Muscle of leg (tissue), 3 donors: ENCODE measurements at regions not wholly inside any gene's neighbourhood (a gene's known extent, or its start where the extent isn't known, plus 50 kb on each side); places are given as distances from the start of the nearest gene placed in this dataset.

Experiments used
- DNase-seq: peaks from one replicate; pipeline ENCODE4 v3.0.0; 2013
- H3K27ac ChIP-seq: one replicate; pipeline ENCODE4 v1.5.1; 2013; ENCODE audit warnings: mild to moderate bottlenecking, low read length, control low read depth
- H3K27me3 ChIP-seq: one replicate; pipeline ENCODE4 v1.6.1; 2013; ENCODE audit warnings: low read length; ENCODE audit not compliant: control insufficient read depth, insufficient read depth
- H3K36me3 ChIP-seq: one replicate; pipeline ENCODE4 v1.6.1; 2013; ENCODE audit warnings: low read length; ENCODE audit not compliant: control insufficient read depth, insufficient read depth
- H3K4me1 ChIP-seq: one replicate; pipeline ENCODE4 v1.6.1; 2013; ENCODE audit warnings: low read length; ENCODE audit not compliant: control insufficient read depth, insufficient read depth
- H3K4me3 ChIP-seq: one replicate; pipeline ENCODE4 v1.5.1; 2013; ENCODE audit warnings: low read length, control low read depth
- H3K9me3 ChIP-seq: replicated peaks from 2 replicates; pipeline ENCODE4 v1.6.1; 2013; ENCODE audit warnings: low read depth, low read length; ENCODE audit not compliant: control insufficient read depth
- WGBS: methylation state at CpG from one replicate; pipeline ENCODE4 v1.1.5; 2013; ENCODE audit warnings: missing lambda C conversion rate; ENCODE audit not compliant: insufficient coverage; 5-methylcytosine and 5-hydroxymethylcytosine counted together

DNA sequence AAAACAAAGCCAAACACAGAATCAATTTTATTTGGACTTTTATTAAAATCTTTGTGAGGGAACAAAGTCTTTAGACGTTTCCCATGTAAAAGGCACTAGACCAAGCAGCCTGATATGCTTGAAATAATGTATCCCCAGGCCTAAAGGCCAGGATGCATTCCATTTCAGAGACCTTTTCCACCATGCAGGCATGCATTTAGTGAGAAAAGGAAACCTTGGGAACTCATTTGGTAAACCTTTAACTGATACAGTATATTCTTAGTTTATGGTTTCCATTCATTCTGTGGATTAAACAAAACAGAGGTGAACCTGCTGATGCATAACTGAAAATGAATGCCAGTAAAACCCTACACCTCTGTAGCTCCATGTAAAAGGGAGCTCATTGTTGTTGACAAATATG, 600.0 kb downstream of the NR2F1-AS1 start:
- no peaks in the 10 kb centered on the region for H3K9me3 ChIP-seq
- H3K4me3 ChIP-seq: no peak overlapping the region
- H3K27me3 ChIP-seq: no peaks in the 10 kb centered on the region
- H3K4me1 ChIP-seq: no peaks in the 10 kb centered on the region
- H3K36me3 ChIP-seq: no peaks in the 10 kb centered on the region
- H3K27ac ChIP-seq: no peak overlapping the region
- no CpG with 5 or more reads among the region's 1 CpG for WGBS
- no peak for DNase-seq

DNA sequence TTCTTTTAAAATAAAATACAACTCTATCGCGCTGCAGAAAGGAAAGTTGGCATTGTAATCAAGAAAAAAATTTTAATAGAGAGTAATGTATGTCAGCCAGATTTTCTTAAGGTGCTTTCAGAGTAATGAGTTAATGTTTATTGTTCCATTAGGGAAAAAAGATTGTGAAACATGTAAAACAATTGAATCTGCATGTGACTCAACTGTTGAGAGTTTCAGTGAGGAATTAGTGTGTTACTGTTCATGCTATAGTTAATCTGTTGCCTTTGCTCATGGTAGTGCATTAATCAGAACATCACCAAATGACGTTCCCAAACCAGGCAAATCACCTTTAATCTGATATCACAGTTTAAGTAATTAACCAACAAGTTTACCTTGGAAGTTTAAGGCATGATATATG, 600.5 kb downstream of the NR2F1-AS1 start:
- no peaks in the 10 kb centered on the region for H3K27me3 ChIP-seq
- no peaks in the 10 kb centered on the region for H3K4me1 ChIP-seq
- no CpG with 5 or more reads among the region's 3 CpGs for whole genome bisulfite sequencing
- no peaks in the 10 kb centered on the region for H3K36me3 ChIP-seq
- no peak for DNase-seq
- H3K27ac ChIP-seq: no peak overlapping the region
- no peaks in the 10 kb centered on the region for H3K9me3 ChIP-seq
- no peak overlapping the region for H3K4me3 ChIP-seq

DNA sequence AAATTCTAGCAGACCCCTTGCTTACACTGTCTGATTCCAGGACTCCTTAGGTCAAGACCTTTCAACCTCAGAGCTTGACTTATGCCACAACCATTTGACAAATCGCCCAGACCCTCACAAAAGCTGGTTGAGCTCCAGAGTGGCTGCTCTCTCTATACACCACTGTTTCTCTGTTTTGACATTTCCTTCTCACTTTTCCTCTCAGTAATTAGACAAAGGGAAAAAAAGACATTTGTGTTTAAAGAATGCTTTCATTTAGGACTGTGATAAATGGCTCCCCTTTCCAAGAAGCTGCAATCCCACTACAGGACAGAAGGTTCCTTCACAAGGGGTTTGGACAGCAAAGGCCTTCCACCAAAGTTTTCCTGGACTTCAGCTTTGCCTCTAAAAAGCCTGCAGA, 601.3 kb downstream of the NR2F1-AS1 start:
- Histone ChIP-seq H3K9me3 (no peaks in the 10 kb centered on the region), H3K36me3 (no peaks in the 10 kb centered on the region), H3K4me1 (no peaks in the 10 kb centered on the region), H3K27me3 (no peaks in the 10 kb centered on the region), H3K27ac (no peak overlapping the region), H3K4me3 (no peak overlapping the region)
- DNase-seq: no peak
- no CpG with 5 or more reads among the region's 1 CpG for WGBS

DNA sequence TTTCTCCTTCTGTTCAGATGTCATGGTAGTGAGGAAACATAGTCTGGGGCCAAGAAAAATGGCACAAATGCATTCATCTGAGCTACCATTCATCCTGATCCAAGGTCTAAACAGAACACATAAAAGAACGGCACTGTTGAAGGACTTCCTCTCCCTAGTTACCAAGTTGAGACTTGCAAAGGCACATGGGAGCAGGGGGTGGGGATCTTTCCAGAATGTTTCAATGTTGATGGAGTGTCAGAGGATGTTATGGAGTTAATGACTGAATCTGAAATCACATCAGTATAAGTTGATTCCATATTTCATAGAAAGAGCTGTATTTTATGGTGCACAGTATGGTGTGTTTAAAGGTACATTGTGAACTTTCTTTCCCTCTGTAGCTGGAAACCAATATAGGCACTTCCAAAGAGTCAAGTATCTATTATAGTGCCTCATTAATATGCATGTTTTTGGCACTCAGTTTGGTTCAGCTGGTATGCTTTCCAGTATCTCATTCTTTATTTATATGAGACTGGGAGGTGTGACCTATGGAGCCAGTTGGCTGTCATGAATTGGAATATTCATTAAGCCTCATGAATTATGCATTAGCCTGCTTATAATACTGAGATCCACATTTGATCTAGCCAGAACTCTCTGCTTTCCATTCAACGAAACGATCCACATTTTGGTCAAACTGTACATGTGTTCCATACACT, 603.0 kb downstream of the NR2F1-AS1 start:
- H3K9me3 ChIP-seq: no peaks in the 10 kb centered on the region
- no peaks in the 10 kb centered on the region for H3K36me3 ChIP-seq
- H3K4me1 ChIP-seq: no peaks in the 10 kb centered on the region
- no peaks in the 10 kb centered on the region for H3K27me3 ChIP-seq
- 97% methylated on average over 2 of the region's 3 CpGs for WGBS
- no peak overlapping the region for H3K4me3 ChIP-seq
- DNase-seq: no peak
- no peak overlapping the region for H3K27ac ChIP-seq

DNA sequence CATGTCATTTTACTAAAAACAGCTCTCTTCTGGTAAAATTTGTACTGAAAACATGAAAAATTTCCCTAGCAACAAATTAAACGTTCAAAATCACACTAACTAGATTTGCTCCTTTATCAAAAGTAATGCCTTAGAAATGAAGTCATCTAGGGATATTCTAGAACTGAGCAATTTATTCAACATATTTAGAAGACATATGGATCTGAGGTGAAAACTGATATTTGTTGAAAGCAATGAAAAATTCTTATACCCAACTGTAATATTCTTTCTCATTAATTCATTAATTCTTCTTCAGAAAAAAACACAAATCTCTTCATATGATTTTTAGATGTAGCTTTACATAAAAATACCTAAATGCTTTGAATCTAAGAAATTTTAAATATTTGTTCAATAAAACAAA, 604.9 kb downstream of the NR2F1-AS1 start:
- H3K27ac ChIP-seq: no peak overlapping the region
- no peak overlapping the region for H3K4me3 ChIP-seq
- no peaks in the 10 kb centered on the region for H3K4me1 ChIP-seq
- no CpG with 5 or more reads among the region's 1 CpG for WGBS
- no peaks in the 10 kb centered on the region for H3K9me3 ChIP-seq
- H3K36me3 ChIP-seq: no peaks in the 10 kb centered on the region
- no peak for DNase-seq
- H3K27me3 ChIP-seq: no peaks in the 10 kb centered on the region

DNA sequence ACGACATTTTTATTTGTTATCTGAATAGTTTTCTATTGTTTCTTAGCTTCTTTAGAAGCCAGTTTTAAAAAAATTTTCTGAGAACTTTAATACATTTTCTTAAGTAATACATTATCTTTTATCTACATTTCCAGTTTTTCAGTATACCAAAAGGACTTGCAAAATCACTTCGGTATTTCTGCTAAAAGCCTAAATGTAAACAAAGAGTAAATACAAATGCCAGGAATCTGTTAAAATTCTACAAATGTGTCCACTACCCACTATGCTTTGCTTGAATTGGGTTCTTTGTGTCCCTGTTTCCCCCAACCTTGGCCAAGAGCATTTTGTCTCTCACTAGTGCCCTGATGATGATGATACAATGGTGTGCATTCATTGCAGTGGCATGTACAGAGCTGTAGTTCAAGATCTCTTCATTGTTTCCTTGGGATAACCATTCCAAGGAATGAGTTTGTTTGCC, 611.2 kb downstream of the NR2F1-AS1 start:
- H3K27ac ChIP-seq: no peak overlapping the region
- no peaks in the 10 kb centered on the region for H3K4me1 ChIP-seq
- WGBS: no CpG with 5 or more reads among the region's 2 CpGs
- H3K27me3 ChIP-seq: no peaks in the 10 kb centered on the region
- no peaks in the 10 kb centered on the region for H3K9me3 ChIP-seq
- DNase-seq: no peak
- H3K36me3 ChIP-seq: no peaks in the 10 kb centered on the region
- no peak overlapping the region for H3K4me3 ChIP-seq

DNA sequence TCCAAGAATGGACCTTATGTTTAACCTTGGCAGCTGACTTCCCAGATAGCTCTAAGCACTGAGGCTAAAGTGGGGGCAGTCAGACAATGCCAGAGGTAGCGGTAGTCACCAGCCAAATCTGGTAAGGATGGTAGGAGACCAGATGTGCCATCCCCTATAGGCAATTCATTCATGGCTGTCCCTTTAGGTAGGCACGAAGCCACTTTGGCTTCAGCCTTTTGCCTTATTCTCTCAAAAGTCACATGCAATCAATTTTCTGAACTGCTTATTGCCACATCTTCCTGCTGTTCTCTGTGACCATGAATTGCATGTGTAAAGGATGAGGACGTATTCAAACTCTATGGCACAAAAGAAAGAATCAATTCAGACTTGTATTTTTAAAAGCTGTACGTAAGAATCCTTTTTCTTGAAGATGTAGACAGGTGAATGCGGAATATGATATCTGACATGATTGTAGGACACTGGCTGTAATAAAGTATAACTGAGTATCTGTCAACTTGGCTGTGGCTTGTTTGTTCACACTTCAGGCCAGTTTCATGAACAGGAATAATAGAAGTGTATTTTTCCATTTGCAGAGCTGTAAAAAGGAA, 611.7 kb downstream of the NR2F1-AS1 start:
- Histone ChIP-seq H3K36me3 (no peaks in the 10 kb centered on the region), H3K27ac (no peak overlapping the region), H3K4me1 (no peaks in the 10 kb centered on the region), H3K4me3 (no peak overlapping the region), H3K9me3 (no peaks in the 10 kb centered on the region), H3K27me3 (no peaks in the 10 kb centered on the region)
- 100% methylated on average over 1 of the region's 5 CpGs for WGBS
- DNase-seq: no peak

DNA sequence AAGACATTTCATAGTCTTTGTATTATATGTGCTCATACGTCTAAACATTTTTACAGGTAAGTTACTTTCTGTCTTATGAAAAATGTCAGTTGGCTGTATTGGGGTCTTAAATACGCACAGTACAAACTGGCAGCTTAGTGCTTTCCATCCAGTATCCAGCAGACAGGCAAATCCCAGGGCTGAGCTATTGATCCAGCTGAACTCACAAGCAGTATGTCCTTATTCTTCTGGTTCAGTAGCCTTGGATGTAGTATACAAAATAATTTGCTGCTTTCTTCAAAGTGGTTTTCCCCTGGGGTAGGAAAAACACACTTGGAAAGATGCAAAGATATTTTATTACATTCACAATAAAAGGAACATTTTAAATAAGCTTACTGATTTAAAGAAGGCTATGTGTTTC, 617.2 kb downstream of the NR2F1-AS1 start:
- no peaks in the 10 kb centered on the region for H3K27me3 ChIP-seq
- H3K4me3 ChIP-seq: no peak overlapping the region
- DNase-seq: no peak
- no peak overlapping the region for H3K27ac ChIP-seq
- no CpG with 5 or more reads among the region's 2 CpGs for WGBS
- no peaks in the 10 kb centered on the region for H3K36me3 ChIP-seq
- no peaks in the 10 kb centered on the region for H3K9me3 ChIP-seq
- no peaks in the 10 kb centered on the region for H3K4me1 ChIP-seq

DNA sequence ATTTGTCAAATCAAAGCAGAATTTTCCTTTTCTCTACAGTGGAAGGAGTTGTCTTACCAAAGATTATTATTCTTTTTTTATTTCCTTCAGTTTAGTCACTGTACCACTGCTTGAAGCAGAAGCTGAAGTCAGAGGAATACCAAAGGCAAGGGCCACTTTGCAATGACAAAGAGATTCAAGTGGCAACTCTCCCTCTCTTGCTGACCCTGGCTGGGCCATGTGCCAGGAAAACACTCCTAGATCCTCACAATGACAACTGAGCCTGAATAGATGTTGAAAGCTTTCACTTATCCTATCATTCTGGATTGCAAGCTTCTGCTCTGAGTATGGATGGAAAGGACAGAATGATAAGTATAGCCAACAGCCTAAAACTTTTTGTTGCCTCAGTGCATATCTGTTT, 618.3 kb downstream of the NR2F1-AS1 start:
- Histone ChIP-seq H3K9me3 (no peaks in the 10 kb centered on the region), H3K4me3 (no peak overlapping the region), H3K27ac (no peak overlapping the region), H3K4me1 (no peaks in the 10 kb centered on the region), H3K27me3 (no peaks in the 10 kb centered on the region), H3K36me3 (no peaks in the 10 kb centered on the region)
- no peak for DNase-seq

DNA sequence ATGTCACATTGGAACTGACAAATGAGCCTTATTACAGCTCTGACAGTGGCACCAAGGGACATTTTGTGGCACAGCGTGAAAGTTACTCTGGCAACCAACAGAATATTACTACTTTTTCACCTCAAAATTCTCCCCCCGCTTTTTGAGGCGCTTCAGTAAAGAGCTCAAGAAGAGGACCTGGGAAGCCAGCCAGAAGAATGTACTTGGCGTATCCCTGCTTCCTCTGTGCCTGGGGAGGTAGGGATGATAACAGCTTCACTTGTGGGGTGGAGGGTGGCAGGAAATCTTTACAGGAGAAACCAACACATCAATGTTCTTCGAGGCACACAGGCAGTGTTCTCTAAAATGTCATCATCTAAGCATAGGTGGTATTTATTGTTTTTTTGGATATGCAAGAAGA, 624.1 kb downstream of the NR2F1-AS1 start:
- WGBS: 40% methylated on average over 1 of the region's 5 CpGs
- H3K36me3 ChIP-seq: no peaks in the 10 kb centered on the region
- no peaks in the 10 kb centered on the region for H3K27me3 ChIP-seq
- H3K27ac ChIP-seq: no peak overlapping the region
- no peak for DNase-seq
- H3K4me1 ChIP-seq: no peaks in the 10 kb centered on the region
- no peak overlapping the region for H3K4me3 ChIP-seq
- peaks cover 6% of the 10 kb centered on the region for H3K9me3 ChIP-seq

DNA sequence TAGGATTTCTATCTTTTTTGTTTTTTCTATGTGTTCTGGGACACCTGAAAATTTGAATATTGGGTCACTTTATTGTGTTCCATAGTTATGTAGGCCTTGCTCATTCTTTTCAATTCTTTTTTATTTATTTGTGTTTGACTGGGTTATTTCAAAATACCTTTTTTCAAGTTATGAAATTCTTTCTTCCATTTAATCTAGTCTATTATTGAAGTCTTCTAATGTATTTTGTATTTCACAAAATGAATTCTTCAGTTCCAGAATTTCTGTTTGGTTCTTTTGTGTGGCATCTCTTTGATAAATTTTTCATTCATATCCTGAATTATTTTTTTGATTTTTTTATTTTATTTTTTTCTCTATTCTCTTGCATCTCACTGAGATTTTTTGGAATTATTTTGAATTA, 628.8 kb downstream of the NR2F1-AS1 start:
- Histone ChIP-seq H3K4me3 (no peak overlapping the region), H3K36me3 (no peaks in the 10 kb centered on the region), H3K4me1 (no peaks in the 10 kb centered on the region), H3K27me3 (no peaks in the 10 kb centered on the region), H3K9me3 (peaks cover 9% of the 10 kb centered on the region), H3K27ac (no peak overlapping the region)
- no peak for DNase-seq
